ENCODE measurements at regions not wholly inside any gene's neighbourhood (a gene's known extent, or its start where the extent isn't known, plus 50 kb on each side); places are given as distances from the start of the nearest gene placed in this dataset.

- Histone ChIP-seq H3K4me1 (ENCODE audit: insufficient read depth, low read length) (peaks cover 4% of the 10 kb centered on the region), H3K36me3 (ENCODE audit: insufficient read depth, low read length) (no peaks in the 10 kb centered on the region), H3K4me3 (ENCODE audit: low read length) (no peak overlapping the region), H3K27me3 (ENCODE audit: control insufficient read depth in 1 of 2, insufficient read depth in 2 of 2, low read length in 2 of 2) (peaks cover 0 to 2% of the 10 kb centered on the region in 2 experiments), H3K9me3 (ENCODE audit: control insufficient read depth in 1 of 2, insufficient read depth in 1 of 2, low read length in 2 of 2) (peaks cover 0 to 8% of the 10 kb centered on the region in 2 experiments), H3K27ac (ENCODE audit: low read depth in 1 of 2, low read length in 2 of 2) (no peak overlapping the region)
- no peak for TF ChIP-seq CTCF (IDR thresholded peaks at IDR 0.05)
- DNase-seq (no peak), ATAC-seq (ENCODE audit: poor library complexity) (no peak)
- ChIA-PET CTCF (no interaction called here), POLR2A (no interaction called here)
- Mint-ChIP-seq H3K36me3 (ENCODE audit: low read depth) (no peaks in the 10 kb centered on the region), H3K4me1 (ENCODE audit: low read depth) (no peaks in the 10 kb centered on the region), H3K27ac (no peak overlapping the region), H3K4me3 (no peak overlapping the region), H3K27me3 (no peaks in the 10 kb centered on the region), H3K9me3 (no peaks in the 10 kb centered on the region)
- intact Hi-C loops (cut with DNase I, micrococcal nuclease): no loop called here
Measured at GRCh38 chr9:88053856-88054501, 79.6 kb upstream of the CDK20 start.

DNA sequence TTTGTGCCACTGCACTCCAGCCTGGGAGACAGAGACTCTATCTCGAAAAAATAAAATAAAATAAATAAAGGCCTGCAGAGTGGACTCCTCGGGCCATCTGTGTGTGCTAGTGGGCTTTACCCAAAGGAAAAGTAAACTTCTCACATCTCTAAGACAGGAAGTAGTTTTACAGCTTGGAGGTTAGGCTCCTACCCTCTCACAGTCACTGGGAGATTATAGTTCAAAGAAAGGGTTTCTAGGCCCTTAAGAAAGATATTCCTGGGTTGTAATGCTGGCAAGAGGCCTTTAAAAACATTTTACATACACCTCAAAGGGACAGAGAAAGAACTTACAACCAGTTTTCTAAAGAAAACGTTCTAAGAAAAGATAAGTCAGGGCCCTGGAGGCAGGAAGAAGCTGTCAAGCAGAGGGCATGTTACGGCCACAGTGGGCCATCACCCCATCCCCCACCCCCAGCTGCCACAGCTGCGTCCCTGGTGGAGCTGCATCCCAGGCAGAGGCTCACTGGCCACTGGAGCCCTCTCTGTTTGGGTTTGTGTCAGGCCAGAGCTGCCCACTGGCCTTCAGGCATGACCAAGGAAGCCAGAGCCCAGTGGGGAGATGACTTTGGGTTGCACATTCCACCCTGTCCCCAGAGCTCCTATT lies 78.1 kb upstream of the CDK20 start:
- H3K4me1 Mint-ChIP-seq (ENCODE audit: low read depth): peaks cover 4% of the 10 kb centered on the region
- no peak overlapping the region for H3K4me3 ChIP-seq (ENCODE audit: low read length)
- no peaks in the 10 kb centered on the region for H3K36me3 Mint-ChIP-seq (ENCODE audit: low read depth)
- intact Hi-C loops (cut with DNase I, micrococcal nuclease): no loop called here
- H3K27me3 Mint-ChIP-seq: no peaks in the 10 kb centered on the region
- CTCF ChIA-PET: no interaction called here
- no peaks in the 10 kb centered on the region for H3K36me3 ChIP-seq (ENCODE audit: insufficient read depth, low read length)
- no peaks in the 10 kb centered on the region for H3K9me3 Mint-ChIP-seq
- POLR2A ChIA-PET: no interaction called here
- no peak for TF ChIP-seq CTCF (IDR thresholded peaks at IDR 0.05)
- H3K4me3 Mint-ChIP-seq: no peak overlapping the region
- ATAC-seq (ENCODE audit: poor library complexity) (no peak), DNase-seq (no peak)
- H3K27me3 ChIP-seq (ENCODE audit: control insufficient read depth in 1 of 2, insufficient read depth in 2 of 2, low read length in 2 of 2): peaks cover 0 to 2% of the 10 kb centered on the region in 2 experiments
- peaks cover 0 to 8% of the 10 kb centered on the region in 2 experiments for H3K9me3 ChIP-seq (ENCODE audit: control insufficient read depth in 1 of 2, insufficient read depth in 1 of 2, low read length in 2 of 2)
- H3K27ac ChIP-seq (ENCODE audit: low read depth in 1 of 2, low read length in 2 of 2): no peak overlapping the region
- peaks cover 4% of the 10 kb centered on the region for H3K4me1 ChIP-seq (ENCODE audit: insufficient read depth, low read length)
- no peak overlapping the region for H3K27ac Mint-ChIP-seq

GRCh38 chr9:88051138-88051537 lies 76.8 kb upstream of the CDK20 start:
- Histone ChIP-seq H3K27ac (ENCODE audit: low read depth in 1 of 2, low read length in 2 of 2) (no peak overlapping the region), H3K27me3 (ENCODE audit: control insufficient read depth in 1 of 2, insufficient read depth in 2 of 2, low read length in 2 of 2) (no peaks in the 10 kb centered on the region), H3K4me1 (ENCODE audit: insufficient read depth, low read length) (peaks cover 4% of the 10 kb centered on the region), H3K36me3 (ENCODE audit: insufficient read depth, low read length) (no peaks in the 10 kb centered on the region), H3K9me3 (ENCODE audit: control insufficient read depth in 1 of 2, insufficient read depth in 1 of 2, low read length in 2 of 2) (peaks cover 0 to 8% of the 10 kb centered on the region in 2 experiments), H3K4me3 (ENCODE audit: low read length) (no peak overlapping the region)
- Mint-ChIP-seq H3K27me3 (peaks cover 1% of the 10 kb centered on the region), H3K27ac (no peak overlapping the region), H3K4me1 (ENCODE audit: low read depth) (peaks cover 4% of the 10 kb centered on the region), H3K9me3 (no peaks in the 10 kb centered on the region), H3K4me3 (no peak overlapping the region), H3K36me3 (ENCODE audit: low read depth) (no peaks in the 10 kb centered on the region)
- ATAC-seq (ENCODE audit: poor library complexity): no peak
- POLR2A ChIA-PET: no interaction called here
- no peak for DNase-seq
- CTCF ChIA-PET: no interaction called here
- intact Hi-C loops (cut with DNase I, micrococcal nuclease): no loop called here
- TF ChIP-seq CTCF (IDR thresholded peaks at IDR 0.05): no peak

All from CD4-positive, alpha-beta T cell (primary cell).